WTC11 (cell line): ENCODE measurements at regions not wholly inside any gene's neighbourhood (a gene's known extent, or its start where the extent isn't known, plus 50 kb on each side); places are given as distances from the start of the nearest gene placed in this dataset.

ENCODE experiments used
- AFF4 ChIP-seq: sonication (generic); formaldehyde crosslinking; IDR thresholded peaks from 2 replicates; pipeline ENCODE4 v1.8.1; 2023; ENCODE audit warnings: mild to moderate bottlenecking, missing genetic modification reagents, borderline replicate concordance
- CREB1 ChIP-seq: sonication (generic); formaldehyde crosslinking; IDR thresholded peaks from 2 replicates; pipeline ENCODE4 v1.8.0; 2023; ENCODE audit warnings: mild to moderate bottlenecking, missing genetic modification reagents
- CTCF ChIP-seq: fragments of 200-600 bp; IDR thresholded peaks from 2 replicates; pipeline ENCODE4 v1.8.0; 2022; ENCODE audit warnings: antibody characterized with exemption
- ESRRA ChIP-seq: sonication (generic); formaldehyde crosslinking; IDR thresholded peaks from 2 replicates; pipeline ENCODE4 v1.8.1; 2022; ENCODE audit warnings: mild to moderate bottlenecking, missing genetic modification reagents, borderline replicate concordance
- IRF2 ChIP-seq: sonication (generic); formaldehyde crosslinking; IDR thresholded peaks from 2 replicates; pipeline ENCODE4 v1.8.0; 2022; ENCODE audit warnings: low read depth, missing genetic modification reagents, borderline replicate concordance
- RORB ChIP-seq: fragments of 250-450 bp; sonication (Bioruptor Pico); IDR thresholded peaks from 2 replicates; pipeline ENCODE4 v1.9.0; 2021; ENCODE audit warnings: mild to moderate bottlenecking

- TF ChIP-seq AFF4 (CRISPR knock-in tag) (no peak), IRF2 (CRISPR knock-in tag) (no peak), CTCF (no peak), ESRRA (CRISPR knock-in tag) (no peak), RORB (CRISPR knock-in tag) (no peak), CREB1 (no peak)
Observed at GRCh38 chr7:113998934-113999333, 80.1 kb upstream of the PPP1R3A start.
